ENCODE measurements at regions not wholly inside any gene's neighbourhood (a gene's known extent, or its start where the extent isn't known, plus 50 kb on each side); places are given as distances from the start of the nearest gene placed in this dataset.

DNA sequence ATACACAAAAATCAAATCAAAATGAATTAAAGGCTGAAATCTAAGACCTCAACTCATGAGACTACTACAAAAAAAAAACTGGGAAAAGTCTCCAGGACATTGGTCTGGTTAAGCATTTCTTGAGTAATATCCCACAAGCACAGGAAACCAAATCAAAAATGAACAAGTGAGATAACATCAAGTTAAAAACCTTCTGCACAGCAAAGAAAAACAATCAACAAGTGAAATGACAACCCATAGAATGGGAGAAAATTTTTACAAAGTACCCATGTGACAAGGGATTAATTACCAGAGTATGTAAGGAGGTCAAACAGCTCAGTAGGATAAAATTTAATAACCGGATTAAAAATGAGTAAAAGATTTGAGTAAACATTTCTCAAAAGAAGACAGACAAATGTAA, 338.7 kb downstream of the SLC16A7 start:
- TF ChIP-seq, protein P1, sequence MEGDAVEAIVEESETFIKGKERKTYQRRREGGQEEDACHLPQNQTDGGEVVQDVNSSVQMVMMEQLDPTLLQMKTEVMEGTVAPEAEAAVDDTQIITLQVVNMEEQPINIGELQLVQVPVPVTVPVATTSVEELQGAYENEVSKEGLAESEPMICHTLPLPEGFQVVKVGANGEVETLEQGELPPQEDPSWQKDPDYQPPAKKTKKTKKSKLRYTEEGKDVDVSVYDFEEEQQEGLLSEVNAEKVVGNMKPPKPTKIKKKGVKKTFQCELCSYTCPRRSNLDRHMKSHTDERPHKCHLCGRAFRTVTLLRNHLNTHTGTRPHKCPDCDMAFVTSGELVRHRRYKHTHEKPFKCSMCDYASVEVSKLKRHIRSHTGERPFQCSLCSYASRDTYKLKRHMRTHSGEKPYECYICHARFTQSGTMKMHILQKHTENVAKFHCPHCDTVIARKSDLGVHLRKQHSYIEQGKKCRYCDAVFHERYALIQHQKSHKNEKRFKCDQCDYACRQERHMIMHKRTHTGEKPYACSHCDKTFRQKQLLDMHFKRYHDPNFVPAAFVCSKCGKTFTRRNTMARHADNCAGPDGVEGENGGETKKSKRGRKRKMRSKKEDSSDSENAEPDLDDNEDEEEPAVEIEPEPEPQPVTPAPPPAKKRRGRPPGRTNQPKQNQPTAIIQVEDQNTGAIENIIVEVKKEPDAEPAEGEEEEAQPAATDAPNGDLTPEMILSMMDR (IDR thresholded peaks at IDR 0.05; ENCODE audit: borderline replicate concordance, control extremely low read depth, extremely low read depth, insufficient read depth, missing control alignments): no peak
- in situ Hi-C loops (cut with MboI; ENCODE audit: low sequenced_read_pairs, unreplicated experiment): no loop called here
- DNase-seq (ENCODE audit: low spot score): no peak

DNA sequence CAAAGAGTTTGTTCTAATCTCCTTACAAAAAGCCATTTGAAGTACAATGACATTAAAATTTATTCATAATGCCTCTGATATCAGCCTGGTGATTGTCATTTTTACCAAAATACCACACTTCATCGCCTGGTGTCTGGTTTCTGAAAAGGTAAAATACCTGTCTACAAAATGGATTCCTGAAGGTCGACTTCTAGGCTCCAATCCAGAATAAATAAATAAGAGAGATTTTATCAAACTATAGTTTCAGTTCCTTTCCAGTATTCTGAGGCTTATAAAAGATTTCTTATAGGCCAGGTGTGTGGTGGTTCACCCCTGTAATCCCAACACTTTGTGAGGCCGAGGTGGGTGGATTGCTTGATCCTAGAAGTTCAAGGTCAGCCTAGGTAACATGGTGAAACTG, 340.7 kb downstream of the SLC16A7 start:
- in situ Hi-C loops (cut with MboI; ENCODE audit: low sequenced_read_pairs, unreplicated experiment): no loop called here
- DNase-seq (ENCODE audit: low spot score): no peak

DNA sequence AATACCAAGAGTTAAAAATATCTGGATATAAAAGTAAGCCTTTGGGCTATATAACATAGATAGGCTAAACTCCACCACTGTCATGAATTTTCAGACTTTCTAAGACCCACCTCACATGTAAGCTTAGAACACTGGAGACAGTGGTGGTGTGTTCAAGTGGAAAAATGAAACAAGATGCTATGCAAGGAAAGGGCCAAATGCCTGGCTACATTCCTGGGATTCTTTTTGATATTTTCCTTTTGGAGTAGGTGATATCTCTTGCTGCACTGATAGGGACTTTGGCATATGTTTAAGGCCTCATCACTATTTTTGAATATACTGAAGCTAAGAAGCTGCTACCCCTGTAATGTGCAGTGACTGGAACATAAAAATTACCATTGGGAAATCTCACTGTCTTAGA, 341.3 kb downstream of the SLC16A7 start:
- TF ChIP-seq, protein P1 (IDR thresholded peaks at IDR 0.05; ENCODE audit: borderline replicate concordance, control extremely low read depth, extremely low read depth, insufficient read depth, missing control alignments): no peak
- in situ Hi-C loops (cut with MboI; ENCODE audit: low sequenced_read_pairs, unreplicated experiment): no loop called here
- no peak for DNase-seq (ENCODE audit: low spot score)

More for the DNA sequence above, 340.7 kb downstream of the SLC16A7 start:
- TF ChIP-seq, protein P1 (IDR thresholded peaks at IDR 0.05; ENCODE audit: borderline replicate concordance, control extremely low read depth, extremely low read depth, insufficient read depth, missing control alignments): no peak

DNA sequence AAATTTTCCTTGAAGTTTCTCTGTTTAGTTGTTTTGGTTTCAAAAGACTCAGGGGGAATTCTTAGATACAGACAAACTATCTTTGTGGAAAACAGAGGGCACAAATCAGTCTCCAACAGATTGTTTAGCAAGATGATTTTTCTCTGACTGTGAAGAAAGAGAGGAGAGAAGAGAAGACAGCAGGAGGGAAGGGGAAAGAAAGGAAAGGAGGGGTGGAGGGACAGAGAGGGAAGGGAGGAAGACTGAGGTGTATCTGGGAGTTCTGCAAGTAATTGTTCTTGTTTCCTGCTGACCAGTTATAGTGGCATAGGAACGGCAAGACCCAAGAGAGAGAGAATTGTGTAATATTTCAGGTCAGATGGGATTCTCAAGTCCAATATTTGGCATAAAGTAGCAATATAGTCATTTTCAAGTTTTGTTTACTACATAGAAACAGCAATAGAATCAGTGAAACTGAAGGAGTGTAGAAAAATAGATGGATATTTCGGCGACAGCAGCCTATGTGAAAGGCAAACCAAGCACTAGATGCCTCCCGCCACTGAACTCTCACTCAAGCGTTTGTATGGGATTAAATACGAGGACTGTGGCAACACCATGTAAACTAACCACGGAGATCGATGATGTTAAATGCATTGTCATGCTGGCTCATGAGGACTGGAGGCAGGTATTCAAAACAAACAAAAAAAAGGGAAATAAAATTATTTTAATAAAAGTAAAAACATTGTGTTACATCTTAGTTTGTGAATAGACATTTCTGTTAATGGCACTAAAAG, 342.5 kb downstream of the SLC16A7 start:
- in situ Hi-C loops (cut with MboI; ENCODE audit: low sequenced_read_pairs, unreplicated experiment): no loop called here
- TF ChIP-seq, protein P1 (IDR thresholded peaks at IDR 0.05; ENCODE audit: borderline replicate concordance, control extremely low read depth, extremely low read depth, insufficient read depth, missing control alignments): no peak
- DNase-seq (ENCODE audit: low spot score): no peak

DNA sequence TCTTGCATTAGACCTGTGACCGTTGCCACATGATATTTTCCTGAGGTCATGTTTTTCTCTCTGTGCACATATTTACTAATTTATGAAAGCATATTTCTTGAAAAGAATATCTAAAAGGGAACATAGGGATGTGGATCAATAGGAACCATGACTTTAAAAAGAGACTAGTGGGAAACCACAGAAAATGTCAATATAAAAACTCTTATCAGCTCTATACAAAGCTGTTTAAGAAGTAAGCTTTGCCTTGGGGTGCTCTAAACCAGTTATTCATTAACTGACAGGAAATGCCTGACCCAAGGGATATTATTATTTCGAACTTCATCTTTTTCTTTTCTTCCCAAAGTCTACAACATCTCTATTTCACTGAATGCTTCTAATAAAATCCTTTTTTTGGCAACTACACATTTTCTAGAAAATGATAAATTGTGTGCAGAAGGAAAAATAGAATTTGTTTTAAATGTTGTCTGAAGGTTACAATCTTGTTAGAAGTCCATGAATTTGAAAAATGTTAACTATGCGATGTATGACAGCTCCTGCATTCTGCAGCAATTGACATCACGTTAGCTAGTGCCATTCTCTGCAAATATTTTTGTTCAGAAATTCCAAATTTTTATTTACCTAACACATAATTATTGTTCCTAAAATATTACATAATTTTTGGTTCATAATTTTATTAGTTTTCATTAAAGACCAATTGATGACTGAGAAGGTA, 345.0 kb downstream of the SLC16A7 start:
- TF ChIP-seq, protein P1 (IDR thresholded peaks at IDR 0.05; ENCODE audit: borderline replicate concordance, control extremely low read depth, extremely low read depth, insufficient read depth, missing control alignments): no peak
- in situ Hi-C loops (cut with MboI; ENCODE audit: low sequenced_read_pairs, unreplicated experiment): no loop called here
- DNase-seq (ENCODE audit: low spot score): no peak

DNA sequence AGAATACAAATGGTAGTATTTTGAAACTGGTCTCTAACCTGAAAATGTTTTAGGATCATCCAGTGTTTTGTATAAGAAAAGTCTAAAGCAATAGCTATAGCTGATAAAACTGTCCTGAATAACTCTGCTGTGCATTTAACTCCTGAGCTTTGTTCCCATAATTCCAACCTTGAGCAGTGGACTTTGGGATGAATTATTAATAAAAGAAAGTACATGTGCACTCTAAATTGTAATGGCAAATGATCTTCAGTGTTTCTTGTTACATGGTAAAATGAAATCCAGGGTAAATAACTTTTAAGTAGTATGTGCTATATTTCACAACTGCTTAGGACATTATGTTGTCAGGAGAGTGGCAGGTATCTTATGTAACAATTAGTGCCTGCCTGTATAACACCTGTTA, 345.6 kb downstream of the SLC16A7 start:
- in situ Hi-C loops (cut with MboI; ENCODE audit: low sequenced_read_pairs, unreplicated experiment): no loop called here
- TF ChIP-seq, protein P1 (IDR thresholded peaks at IDR 0.05; ENCODE audit: borderline replicate concordance, control extremely low read depth, extremely low read depth, insufficient read depth, missing control alignments): no peak
- DNase-seq (ENCODE audit: low spot score): no peak

Data from GM13976 (cell line).